Activated CD4-positive, alpha-beta T cell treated with anti-CD3 and anti-CD28 coated beads, Interleukin-2, amount 50 U/mL, for 4 hours (primary cell): ENCODE measurements at regions not wholly inside any gene's neighbourhood (a gene's known extent, or its start where the extent isn't known, plus 50 kb on each side); places are given as distances from the start of the nearest gene placed in this dataset.
"Not testable (repeated sequence)": the region's sequence is repeated elsewhere in the genome, so short reads cannot be mapped to it uniquely, and the experiment has no call there.

Source experiments
- DNase-seq, 2 experiments: peaks; one replicate each; pipeline ENCODE4 v3.0.0-alpha.2; 2020

GRCh38 chr1:194476351-194476750 is 1289.9 kb upstream of the B3GALT2 start:
- no peak for DNase-seq

- DNase-seq: no peak
Observed at GRCh38 chr1:194474701-194475100, 1288.3 kb upstream of the B3GALT2 start.

GRCh38 chr1:194473766-194474165 is 1287.4 kb upstream of the B3GALT2 start:
- DNase-seq: no peak

GRCh38 chr1:194469282-194469681 is 1282.9 kb upstream of the B3GALT2 start:
- no peak for DNase-seq

- no peak for DNase-seq
Observed at GRCh38 chr1:194466706-194467105, 1280.3 kb upstream of the B3GALT2 start.

- no peak for DNase-seq
Observed at GRCh38 chr1:194447636-194448035, 1261.2 kb upstream of the B3GALT2 start.

- no peak for DNase-seq
Observed at GRCh38 chr1:194445244-194445643, 1258.8 kb upstream of the B3GALT2 start.

- DNase-seq: no peak
Observed at GRCh38 chr1:194442901-194443575, 1256.6 kb upstream of the B3GALT2 start.

- DNase-seq: no peak
Observed at GRCh38 chr1:194437135-194437534, 1250.7 kb upstream of the B3GALT2 start.

GRCh38 chr1:194431121-194431520 is 1244.7 kb upstream of the B3GALT2 start:
- no peak for DNase-seq

- no peak for DNase-seq
Observed at GRCh38 chr1:194420706-194421105, 1234.3 kb upstream of the B3GALT2 start.

- no peak for DNase-seq
Observed at GRCh38 chr1:194419721-194420120, 1233.3 kb upstream of the B3GALT2 start.

- no peak for DNase-seq
Observed at GRCh38 chr1:194410756-194411155, 1224.3 kb upstream of the B3GALT2 start.

GRCh38 chr1:194407238-194407637 is 1220.8 kb upstream of the B3GALT2 start:
- not testable (repeated sequence) for DNase-seq

- no peak for DNase-seq
Observed at GRCh38 chr1:194394676-194395075, 1208.3 kb upstream of the B3GALT2 start.

- no peak for DNase-seq
Observed at GRCh38 chr1:194387531-194387930, 1201.1 kb upstream of the B3GALT2 start.

- DNase-seq: no peak
Observed at GRCh38 chr1:194378517-194378916, 1192.1 kb upstream of the B3GALT2 start.

GRCh38 chr1:194374649-194375048 is 1188.2 kb upstream of the B3GALT2 start:
- DNase-seq: no peak

GRCh38 chr1:194372266-194372665 is 1185.9 kb upstream of the B3GALT2 start:
- DNase-seq: no peak

- no peak for DNase-seq
Observed at GRCh38 chr1:194369622-194370021, 1183.2 kb upstream of the B3GALT2 start.

- no peak for DNase-seq
Observed at GRCh38 chr1:194369060-194369459, 1182.6 kb upstream of the B3GALT2 start.

- no peak for DNase-seq
Observed at GRCh38 chr1:194367121-194367520, 1180.7 kb upstream of the B3GALT2 start.

- no peak for DNase-seq
Observed at GRCh38 chr1:194366705-194367104, 1180.3 kb upstream of the B3GALT2 start.

- DNase-seq: no peak
Observed at GRCh38 chr1:194362327-194362726, 1175.9 kb upstream of the B3GALT2 start.

- DNase-seq: no peak
Observed at GRCh38 chr1:194361374-194362131, 1175.1 kb upstream of the B3GALT2 start.
